SK-N-MC (cell line): ENCODE measurements at regions not wholly inside any gene's neighbourhood (a gene's known extent, or its start where the extent isn't known, plus 50 kb on each side); places are given as distances from the start of the nearest gene placed in this dataset.
"Not testable (repeated sequence)": the region's sequence is repeated elsewhere in the genome, so short reads cannot be mapped to it uniquely, and the experiment has no call there.

ENCODE experiments used
- EZH2 ChIP-seq: fragments of 200-600 bp; sonication (generic); IDR thresholded peaks from one replicate; pipeline ENCODE4 v1.6.1; 2017; ENCODE audit warnings: antibody characterized with exemption
- FOXP2 ChIP-seq: optimal IDR thresholded peaks from 2 replicates; pipeline ENCODE3; 2011; ENCODE audit warnings: mild to moderate bottlenecking, moderate library complexity; ENCODE audit not compliant: insufficient read depth; ENCODE audit errors: extremely low read length, control extremely low read depth
- POLR2AphosphoS5 ChIP-seq: IDR thresholded peaks from 2 replicates; pipeline ENCODE4 v1.6.1; 2012; ENCODE audit warnings: mild to moderate bottlenecking, low read depth, low read length, borderline replicate concordance

DNA sequence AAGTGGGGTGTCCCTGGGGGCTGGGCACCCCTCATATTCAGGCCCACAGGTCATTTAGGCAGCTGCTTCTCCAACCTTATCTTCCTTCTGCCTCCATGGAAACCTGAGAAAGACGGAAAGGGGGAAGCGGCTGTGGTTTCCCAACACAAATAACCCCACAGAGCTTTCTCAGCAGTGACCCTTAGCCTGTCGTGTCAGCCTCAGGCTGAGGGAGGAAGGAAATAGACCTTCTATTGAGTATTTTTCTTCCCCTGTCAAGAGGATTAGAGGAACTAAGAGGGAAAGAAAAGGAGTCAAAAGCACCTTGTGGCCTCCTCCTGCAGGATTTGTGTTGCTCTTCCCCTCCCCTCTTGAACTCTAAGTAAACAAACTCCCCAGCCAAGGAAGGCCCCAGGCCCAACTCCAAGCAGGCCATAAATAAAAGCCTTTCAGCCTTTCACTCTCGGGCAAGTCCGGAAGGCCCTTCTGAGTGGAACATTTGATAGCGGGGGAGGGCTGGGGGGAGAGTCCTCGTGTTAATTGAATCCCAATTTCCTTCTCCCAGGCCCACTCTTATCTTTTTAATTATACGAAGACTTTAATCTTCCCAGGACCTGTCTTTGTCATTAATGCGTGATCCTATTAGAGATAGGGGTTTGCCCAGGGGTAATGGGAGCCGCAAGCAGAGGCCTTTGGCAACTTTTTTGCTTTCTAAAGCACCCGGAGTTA, 121.8 kb downstream of the TRIM43 start:
- not testable (repeated sequence) for TF ChIP-seq EZH2, POLR2AphosphoS5, FOXP2
